ENCODE measurements at regions not wholly inside any gene's neighbourhood (a gene's known extent, or its start where the extent isn't known, plus 50 kb on each side); places are given as distances from the start of the nearest gene placed in this dataset.
"Not testable (repeated sequence)": the region's sequence is repeated elsewhere in the genome, so short reads cannot be mapped to it uniquely, and the experiment has no call there.

GRCh38 chr9:25913806-25914205 is 235.6 kb upstream of the TUSC1 start:
- no peak for DNase-seq (ENCODE audit: low spot score)

GRCh38 chr9:25904701-25905100 is 226.5 kb upstream of the TUSC1 start:
- no peak for DNase-seq (ENCODE audit: low spot score)

- no peak for DNase-seq (ENCODE audit: low spot score)
Observed at GRCh38 chr9:25891527-25891926, 213.3 kb upstream of the TUSC1 start.

- DNase-seq (ENCODE audit: low spot score): no peak
Observed at GRCh38 chr9:25889661-25890060, 211.4 kb upstream of the TUSC1 start.

- DNase-seq (ENCODE audit: low spot score): no peak
Observed at GRCh38 chr9:25876248-25876647, 198.0 kb upstream of the TUSC1 start.

GRCh38 chr9:25864509-25864908 is 186.3 kb upstream of the TUSC1 start:
- DNase-seq (ENCODE audit: low spot score): no peak

- no peak for DNase-seq (ENCODE audit: low spot score)
Observed at GRCh38 chr9:25861421-25861820, 183.2 kb upstream of the TUSC1 start.

GRCh38 chr9:25857147-25857546 is 178.9 kb upstream of the TUSC1 start:
- no peak for DNase-seq (ENCODE audit: low spot score)

GRCh38 chr9:25850803-25851202 is 172.6 kb upstream of the TUSC1 start:
- no peak for DNase-seq (ENCODE audit: low spot score)

GRCh38 chr9:25845867-25846266 is 167.6 kb upstream of the TUSC1 start:
- no peak for DNase-seq (ENCODE audit: low spot score)

- DNase-seq (ENCODE audit: low spot score): no peak
Observed at GRCh38 chr9:25830381-25830780, 152.1 kb upstream of the TUSC1 start.

GRCh38 chr9:25827626-25828025 is 149.4 kb upstream of the TUSC1 start:
- DNase-seq (ENCODE audit: low spot score): no peak

GRCh38 chr9:25816439-25816838 is 138.2 kb upstream of the TUSC1 start:
- DNase-seq (ENCODE audit: low spot score): no peak

GRCh38 chr9:25814023-25814422 is 135.8 kb upstream of the TUSC1 start:
- no peak for DNase-seq (ENCODE audit: low spot score)

- DNase-seq (ENCODE audit: low spot score): no peak
Observed at GRCh38 chr9:25813478-25813877, 135.2 kb upstream of the TUSC1 start.

GRCh38 chr9:25808554-25808953 is 130.3 kb upstream of the TUSC1 start:
- no peak for DNase-seq (ENCODE audit: low spot score)

GRCh38 chr9:25804856-25805255 is 126.6 kb upstream of the TUSC1 start:
- no peak for DNase-seq (ENCODE audit: low spot score)

- DNase-seq (ENCODE audit: low spot score): not testable (repeated sequence)
Observed at GRCh38 chr9:25801989-25802388, 123.7 kb upstream of the TUSC1 start.

GRCh38 chr9:25773805-25774204 is 95.6 kb upstream of the TUSC1 start:
- no peak for DNase-seq (ENCODE audit: low spot score)

- no peak for DNase-seq (ENCODE audit: low spot score)
Observed at GRCh38 chr9:25755951-25756350, 77.7 kb upstream of the TUSC1 start.

GRCh38 chr9:25752398-25752797 is 74.2 kb upstream of the TUSC1 start:
- no peak for DNase-seq (ENCODE audit: low spot score)

- peak; percentile 0 for DNase-seq (ENCODE audit: low spot score)
Observed at GRCh38 chr9:25742256-25742655, 64.0 kb upstream of the TUSC1 start.

GRCh38 chr9:25733336-25733982 is 55.2 kb upstream of the TUSC1 start:
- DNase-seq (ENCODE audit: low spot score): no peak

Data from SW480 (cell line).